Astrocyte of the spinal cord (primary cell): ENCODE measurements at regions not wholly inside any gene's neighbourhood (a gene's known extent, or its start where the extent isn't known, plus 50 kb on each side); places are given as distances from the start of the nearest gene placed in this dataset.
A peak's percentile ranks its signal among the peaks of the same experiment; 100 is the strongest.

Experiments used
- DNase-seq: peaks from one replicate; pipeline ENCODE4 v3.0.0; 2011; ENCODE audit warnings: low read depth, low spot score
- H3K4me3 ChIP-seq: 2 replicates; pipeline ENCODE4 v1.5.1; 2011; ENCODE audit warnings: low read depth, mild to moderate bottlenecking, low read length, moderate library complexity
- CTCF ChIP-seq: IDR thresholded peaks from 2 replicates; pipeline ENCODE4 v1.5.1; 2012; ENCODE audit warnings: low read depth, mild to moderate bottlenecking, low read length, inconsistent platforms
- in situ Hi-C: cut with HindIII; loops from 2 replicates; pipeline ENCODE4 v1.10.0; 2017; ENCODE audit warnings: low sequenced_read_pairs

GRCh38 chr14:61183196-61183885 is 97.8 kb downstream of the TMEM30B start:
- in situ Hi-C loops, result no loop called here
- TF ChIP-seq CTCF, result no peak
- DNase-seq, result peak; percentile 50
- H3K4me3 ChIP-seq, result no peak overlapping the region

GRCh38 chr14:61179796-61180398 is 101.2 kb downstream of the TMEM30B start:
- TF ChIP-seq CTCF, result no peak
- in situ Hi-C loops, result no loop called here

GRCh38 chr14:61179061-61179690 is 102.0 kb downstream of the TMEM30B start:
- in situ Hi-C loops, result no loop called here
- no peak for TF ChIP-seq CTCF
- DNase-seq, result no peak
- H3K4me3 ChIP-seq, result no peak overlapping the region

More at GRCh38 chr14:61179796-61180398, 101.2 kb downstream of the TMEM30B start:
- no peak overlapping the region for H3K4me3 ChIP-seq
- DNase-seq, result peak; percentile 60

- in situ Hi-C loops, result no loop called here
- no peak for TF ChIP-seq CTCF
- DNase-seq, result peak; percentile 98
- H3K4me3 ChIP-seq, result no peak overlapping the region
These were observed 102.7 kb downstream of the TMEM30B start for GRCh38 chr14:61178226-61179060.

- no peak for DNase-seq
- in situ Hi-C loops, result no loop called here
- TF ChIP-seq CTCF, result no peak
- H3K4me3 ChIP-seq, result no peak overlapping the region
These were observed 103.6 kb downstream of the TMEM30B start for GRCh38 chr14:61177279-61178225.
